ENCODE measurements at regions not wholly inside any gene's neighbourhood (a gene's known extent, or its start where the extent isn't known, plus 50 kb on each side); places are given as distances from the start of the nearest gene placed in this dataset.
"Not testable (repeated sequence)": the region's sequence is repeated elsewhere in the genome, so short reads cannot be mapped to it uniquely, and the experiment has no call there.

GRCh38 chr4:135927651-135928050 lies 1604.6 kb downstream of the PCDH18 start:
- no peak for TF ChIP-seq POLR2A (IDR thresholded peaks at IDR 0.05; ENCODE audit: low read depth, low read length)
- FAIRE-seq (no peak), DNase-seq (ENCODE audit: insufficient read length, low spot score) (no peak)

DNA sequence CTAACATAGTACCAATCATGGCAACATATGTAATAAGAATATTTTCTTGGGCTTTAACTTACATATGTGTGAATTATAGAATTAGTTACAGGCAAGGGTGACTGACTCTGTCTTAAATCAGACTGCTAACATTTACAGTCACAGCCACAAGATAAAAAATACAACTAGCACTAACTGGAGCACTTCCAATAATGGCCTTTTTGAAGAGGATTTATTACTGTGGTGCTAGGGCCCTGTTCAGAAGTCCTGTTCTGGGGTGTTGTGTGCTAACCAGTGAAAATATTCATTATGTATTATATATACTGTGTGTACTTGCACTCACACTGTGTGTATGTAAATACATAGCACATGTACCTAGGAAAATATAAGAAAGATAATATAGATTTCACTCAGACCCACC lies 1611.2 kb downstream of the PCDH18 start:
- no peak for TF ChIP-seq POLR2A (IDR thresholded peaks at IDR 0.05; ENCODE audit: low read depth, low read length)
- FAIRE-seq (no peak), DNase-seq (ENCODE audit: insufficient read length, low spot score) (no peak)

GRCh38 chr4:135917011-135917410 lies 1615.3 kb downstream of the PCDH18 start:
- no peak for TF ChIP-seq POLR2A (IDR thresholded peaks at IDR 0.05; ENCODE audit: low read depth, low read length)
- no peak for FAIRE-seq
- DNase-seq (ENCODE audit: insufficient read length, low spot score): no peak

DNA sequence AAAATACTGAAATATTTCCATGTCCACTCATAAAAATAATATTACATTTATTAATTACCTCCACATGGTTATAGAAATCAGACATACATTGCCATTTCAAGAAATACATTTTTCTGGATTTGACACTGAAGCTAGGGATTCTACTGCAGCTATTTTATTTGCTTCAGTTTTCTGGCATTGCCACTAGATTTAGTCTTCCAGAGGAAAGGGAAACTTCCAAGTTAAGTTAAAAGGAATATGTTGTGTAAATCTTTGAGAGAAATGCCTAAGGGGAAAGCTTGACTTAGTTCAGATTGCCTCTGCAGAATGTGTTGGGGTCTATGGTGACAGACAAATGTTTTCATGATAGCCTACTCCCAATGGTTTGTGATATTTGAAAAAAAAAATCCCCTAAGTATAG lies 1631.3 kb downstream of the PCDH18 start:
- no peak for FAIRE-seq
- no peak for DNase-seq (ENCODE audit: insufficient read length, low spot score)
- TF ChIP-seq POLR2A (IDR thresholded peaks at IDR 0.05; ENCODE audit: low read depth, low read length): no peak

DNA sequence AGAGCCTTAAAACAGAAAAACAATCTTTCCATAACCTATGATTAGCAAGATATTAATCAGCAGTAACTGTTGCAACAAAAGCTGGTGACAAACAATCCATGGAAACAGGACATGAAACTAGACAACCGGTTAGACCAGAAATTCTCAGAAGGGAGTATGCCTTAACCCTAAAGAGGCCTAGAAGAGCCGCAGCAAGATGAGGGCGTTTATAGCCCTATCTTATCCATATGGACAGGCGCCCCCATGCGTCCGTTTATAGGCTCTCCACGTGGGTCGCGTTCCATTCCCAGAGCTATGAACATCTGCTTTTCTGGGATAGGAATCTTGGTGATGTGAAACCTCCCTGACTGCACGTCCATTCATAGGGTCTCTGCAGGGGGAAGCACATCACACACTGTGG lies 1662.7 kb upstream of the PABPC4L start:
- DNase-seq (ENCODE audit: insufficient read length, low spot score); FAIRE-seq: not testable (repeated sequence)

- no peak for TF ChIP-seq POLR2A (IDR thresholded peaks at IDR 0.05; ENCODE audit: low read depth, low read length)
- DNase-seq (ENCODE audit: insufficient read length, low spot score) (no peak), FAIRE-seq (no peak)
These were observed 1639.2 kb upstream of the PABPC4L start for GRCh38 chr4:135840781-135841180.

DNA sequence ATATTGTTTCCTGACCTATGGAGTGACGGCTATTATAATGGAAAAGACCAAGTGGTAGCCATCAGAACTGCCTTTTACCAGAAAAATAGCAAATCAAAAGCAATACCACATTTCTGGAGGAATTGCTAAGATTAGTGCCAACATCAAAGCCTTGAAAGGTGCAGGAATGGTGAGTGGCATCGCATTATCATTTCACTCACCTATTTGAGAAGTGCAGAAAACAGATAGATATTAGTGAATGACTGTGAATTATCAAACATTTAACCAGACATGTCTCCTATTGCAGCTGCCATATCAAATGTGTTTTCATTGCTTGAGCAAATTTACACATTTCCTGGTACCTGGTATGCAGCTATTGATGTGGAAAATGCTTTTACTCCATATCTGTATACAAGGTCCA lies 1638.1 kb upstream of the PABPC4L start:
- DNase-seq (ENCODE audit: insufficient read length, low spot score): no peak
- no peak for FAIRE-seq
- TF ChIP-seq POLR2A (IDR thresholded peaks at IDR 0.05; ENCODE audit: low read depth, low read length): no peak

- peak; percentile 45 for FAIRE-seq
- TF ChIP-seq POLR2A (IDR thresholded peaks at IDR 0.05; ENCODE audit: low read depth, low read length): no peak
- DNase-seq (ENCODE audit: insufficient read length, low spot score): no peak
These were observed 1637.3 kb upstream of the PABPC4L start for GRCh38 chr4:135838889-135839288.

GRCh38 chr4:135834471-135834870 lies 1632.9 kb upstream of the PABPC4L start:
- no peak for TF ChIP-seq POLR2A (IDR thresholded peaks at IDR 0.05; ENCODE audit: low read depth, low read length)
- FAIRE-seq: no peak
- DNase-seq (ENCODE audit: insufficient read length, low spot score): no peak

- DNase-seq (ENCODE audit: insufficient read length, low spot score) (no peak), FAIRE-seq (no peak)
- TF ChIP-seq POLR2A (IDR thresholded peaks at IDR 0.05; ENCODE audit: low read depth, low read length): no peak
These were observed 1631.9 kb upstream of the PABPC4L start for GRCh38 chr4:135833529-135833928.

- DNase-seq (ENCODE audit: insufficient read length, low spot score): no peak
- TF ChIP-seq POLR2A (IDR thresholded peaks at IDR 0.05; ENCODE audit: low read depth, low read length): no peak
- no peak for FAIRE-seq
These were observed 1623.2 kb upstream of the PABPC4L start for GRCh38 chr4:135824759-135825296.

DNA sequence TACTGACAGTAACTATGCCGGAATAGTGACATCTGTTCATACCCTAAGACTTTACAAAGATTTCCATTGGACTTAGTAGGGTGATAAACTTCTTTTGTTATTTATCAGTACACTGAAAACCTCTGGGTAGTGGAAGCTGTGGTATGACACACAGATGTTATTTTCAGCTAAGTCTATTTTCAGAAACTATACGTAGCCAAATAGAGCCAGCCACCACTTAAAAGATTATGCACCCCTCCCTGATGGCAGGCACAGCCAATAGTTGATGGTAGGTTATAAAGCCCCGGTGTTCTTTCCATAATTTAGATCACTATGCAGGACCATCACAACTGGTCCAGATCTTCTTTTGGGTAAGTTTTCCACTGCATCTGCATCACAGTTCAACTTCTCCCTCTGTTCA lies 1603.2 kb upstream of the PABPC4L start:
- FAIRE-seq (no peak), DNase-seq (ENCODE audit: insufficient read length, low spot score) (no peak)
- TF ChIP-seq POLR2A (IDR thresholded peaks at IDR 0.05; ENCODE audit: low read depth, low read length): no peak

DNA sequence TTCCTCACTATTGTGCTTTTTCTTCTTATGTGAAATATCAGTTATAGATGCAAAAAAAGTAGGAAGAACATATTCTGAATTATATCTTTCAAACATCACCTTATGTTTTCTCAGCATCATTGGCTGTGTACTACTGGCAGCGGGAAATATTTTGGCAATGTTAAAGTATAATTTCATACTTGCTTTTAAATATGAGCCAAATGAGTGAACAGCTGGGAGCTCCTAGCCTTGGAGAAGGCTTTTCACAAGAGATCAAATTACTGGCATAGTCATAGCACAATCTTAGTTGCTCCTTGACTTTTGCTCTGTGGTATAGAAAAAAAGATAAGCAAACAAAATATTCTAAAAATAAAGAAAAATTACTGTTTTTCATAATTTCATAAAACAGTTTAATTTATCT lies 1575.8 kb upstream of the PABPC4L start:
- DNase-seq (ENCODE audit: insufficient read length, low spot score): no peak
- no peak for FAIRE-seq
- TF ChIP-seq POLR2A (IDR thresholded peaks at IDR 0.05; ENCODE audit: low read depth, low read length): no peak

GRCh38 chr4:135775909-135776308 lies 1574.3 kb upstream of the PABPC4L start:
- FAIRE-seq (no peak), DNase-seq (ENCODE audit: insufficient read length, low spot score) (no peak)
- TF ChIP-seq POLR2A (IDR thresholded peaks at IDR 0.05; ENCODE audit: low read depth, low read length): no peak

DNA sequence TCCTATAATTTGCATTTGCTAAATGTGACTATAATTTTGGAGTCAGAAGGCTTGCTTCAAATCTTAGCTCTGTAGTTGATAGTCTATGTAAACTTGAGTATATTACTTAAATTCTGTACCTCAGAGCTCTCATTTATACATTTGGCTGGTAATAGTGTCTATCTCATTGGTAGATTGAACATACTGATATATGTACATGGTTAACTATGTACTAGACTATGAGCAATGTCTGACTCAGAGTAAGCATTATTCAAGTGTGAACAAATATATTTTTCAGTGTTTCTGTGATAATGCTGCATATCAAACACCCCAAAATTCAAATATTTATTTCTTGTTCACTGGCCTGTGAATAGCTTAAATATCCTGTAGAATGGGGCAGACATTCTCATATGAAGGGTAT lies 1568.9 kb upstream of the PABPC4L start:
- no peak for DNase-seq (ENCODE audit: insufficient read length, low spot score)
- no peak for TF ChIP-seq POLR2A (IDR thresholded peaks at IDR 0.05; ENCODE audit: low read depth, low read length)
- no peak for FAIRE-seq

DNA sequence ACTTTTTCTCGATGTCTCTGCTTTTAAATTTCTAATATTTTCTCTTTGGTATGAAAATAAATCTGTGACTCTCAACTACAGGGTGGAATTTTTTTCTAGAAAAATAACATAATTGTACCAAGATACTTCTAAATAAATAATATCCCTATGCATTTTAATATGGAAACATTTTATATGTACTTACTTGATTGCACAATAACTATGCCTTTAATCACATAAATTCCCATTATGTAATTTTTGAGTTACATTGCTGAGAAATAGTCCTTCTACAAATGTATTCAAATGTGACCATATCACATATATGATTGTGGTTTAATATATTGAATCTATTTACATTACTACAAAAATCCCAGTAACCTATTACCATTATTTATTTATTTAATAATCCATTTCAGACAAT lies 1543.3 kb upstream of the PABPC4L start:
- DNase-seq (ENCODE audit: insufficient read length, low spot score) (no peak), FAIRE-seq (no peak)
- no peak for TF ChIP-seq POLR2A (IDR thresholded peaks at IDR 0.05; ENCODE audit: low read depth, low read length)

All from H54 (cell line).